ENCODE measurements at regions not wholly inside any gene's neighbourhood (a gene's known extent, or its start where the extent isn't known, plus 50 kb on each side); places are given as distances from the start of the nearest gene placed in this dataset.
A peak's percentile ranks its signal among the peaks of the same experiment; 100 is the strongest.

DNA sequence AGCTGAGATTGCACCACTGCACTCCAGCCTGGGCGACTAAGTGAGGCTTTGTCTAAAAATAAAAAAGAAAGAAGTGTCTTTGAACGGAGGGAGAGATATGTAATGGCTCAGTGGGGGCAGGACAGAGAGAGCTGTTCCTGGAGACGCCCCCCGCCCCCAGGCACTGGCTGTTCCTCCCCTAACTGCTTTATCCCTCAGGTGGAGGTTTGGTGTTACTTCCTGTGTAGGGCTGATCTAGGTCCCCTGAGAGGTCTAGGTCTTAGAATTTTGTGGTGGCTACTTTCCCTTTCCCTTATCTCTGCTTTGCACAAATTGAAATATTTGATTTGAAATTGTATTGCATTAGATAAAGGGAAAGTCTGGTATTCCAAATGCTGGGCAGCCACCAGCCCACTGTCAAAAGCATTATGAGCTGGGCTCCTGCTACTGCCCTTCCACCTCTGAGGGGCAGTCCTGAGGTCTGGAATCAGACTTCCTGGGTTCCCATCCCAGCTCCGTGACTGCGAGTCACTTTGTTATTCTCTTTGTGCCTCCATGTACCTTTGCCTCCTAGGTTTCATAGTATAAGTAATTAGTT is 134.8 kb upstream of the KIF26B start:
- TF ChIP-seq GATA2 (IDR thresholded peaks at IDR 0.05; ENCODE audit: low read depth, low read length): peak; percentile 75
- TF ChIP-seq GATA3 (IDR thresholded peaks at IDR 0.05; ENCODE audit: low read depth, low read length): no peak

DNA sequence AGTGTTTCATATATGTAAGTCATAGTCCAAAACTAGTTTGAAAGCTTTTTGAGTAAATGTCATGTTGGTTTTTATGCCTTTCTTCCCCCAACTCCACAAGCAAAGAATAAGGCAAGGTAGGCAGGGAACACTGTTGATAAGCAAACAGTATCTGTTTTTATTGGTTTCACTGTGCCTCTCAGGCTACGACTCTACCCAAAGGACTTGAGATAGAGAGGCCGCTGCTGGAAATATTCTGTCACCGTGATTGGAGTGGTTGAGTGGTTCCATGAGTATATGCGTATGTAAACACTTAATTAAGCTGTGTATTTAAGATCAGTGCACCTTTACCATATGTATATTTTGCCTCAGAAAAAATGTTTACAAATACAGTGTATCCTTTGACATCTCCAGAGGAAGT is 138.1 kb upstream of the KIF26B start:
- TF ChIP-seq GATA3 (IDR thresholded peaks at IDR 0.05; ENCODE audit: low read depth, low read length) (no peak), GATA2 (IDR thresholded peaks at IDR 0.05; ENCODE audit: low read depth, low read length) (no peak)

DNA sequence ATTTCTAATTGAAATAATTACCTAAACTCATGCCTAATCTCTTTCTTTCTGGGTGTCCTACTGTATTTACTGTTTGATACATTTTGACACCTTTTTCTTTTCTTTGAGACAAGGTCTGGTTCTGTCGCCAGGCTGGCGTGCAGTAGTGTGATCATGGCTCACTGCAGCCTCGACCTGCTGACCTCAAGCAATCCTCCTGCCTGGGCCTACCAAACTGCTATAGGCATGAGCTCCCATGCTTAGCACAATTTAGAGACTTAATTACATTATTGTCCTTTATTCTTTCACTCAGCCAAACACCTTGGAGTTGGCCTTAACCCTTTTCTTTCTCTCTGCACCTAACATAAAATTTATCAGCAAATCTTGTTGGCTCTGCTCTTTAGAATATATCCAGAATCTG is 139.8 kb upstream of the KIF26B start:
- TF ChIP-seq GATA2 (IDR thresholded peaks at IDR 0.05; ENCODE audit: low read depth, low read length) (no peak), GATA3 (IDR thresholded peaks at IDR 0.05; ENCODE audit: low read depth, low read length) (no peak)

DNA sequence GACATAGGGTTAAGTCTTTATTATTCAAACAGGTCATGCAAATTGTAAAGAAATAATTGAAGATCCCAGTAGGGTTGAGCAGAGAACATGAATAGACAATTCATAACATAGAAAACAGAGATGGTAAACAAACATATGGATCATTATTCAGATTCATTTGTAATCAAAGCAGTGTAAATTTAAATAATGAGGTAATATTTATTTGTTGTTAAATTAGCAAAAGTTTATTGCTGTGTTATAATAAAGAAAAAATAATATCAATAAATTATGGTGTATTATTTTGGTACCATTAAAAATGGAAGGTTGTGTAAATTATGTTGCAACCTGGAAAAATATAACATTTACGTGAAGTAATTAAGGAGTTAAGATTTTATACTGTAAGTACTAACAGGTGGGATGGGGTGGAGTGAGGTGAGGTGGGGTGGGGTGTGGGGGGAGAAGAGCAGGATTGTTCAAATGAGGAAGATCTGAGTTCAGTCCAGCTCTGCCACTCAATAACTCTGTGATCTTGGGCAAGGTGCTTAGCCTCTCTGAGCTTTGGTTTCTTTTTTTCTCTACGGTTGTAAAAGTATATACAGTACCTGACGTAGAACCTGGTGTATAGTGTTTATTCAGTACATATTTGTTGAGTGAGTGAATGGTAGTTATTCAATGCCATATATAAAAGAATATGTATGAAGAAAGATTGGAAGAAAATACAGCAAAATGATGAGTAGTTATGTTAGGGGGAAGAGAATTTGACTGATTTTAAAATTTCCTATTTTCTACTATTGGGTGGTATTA is 140.3 kb upstream of the KIF26B start:
- TF ChIP-seq GATA2 (IDR thresholded peaks at IDR 0.05; ENCODE audit: low read depth, low read length): no peak
- no peak for TF ChIP-seq GATA3 (IDR thresholded peaks at IDR 0.05; ENCODE audit: low read depth, low read length)

DNA sequence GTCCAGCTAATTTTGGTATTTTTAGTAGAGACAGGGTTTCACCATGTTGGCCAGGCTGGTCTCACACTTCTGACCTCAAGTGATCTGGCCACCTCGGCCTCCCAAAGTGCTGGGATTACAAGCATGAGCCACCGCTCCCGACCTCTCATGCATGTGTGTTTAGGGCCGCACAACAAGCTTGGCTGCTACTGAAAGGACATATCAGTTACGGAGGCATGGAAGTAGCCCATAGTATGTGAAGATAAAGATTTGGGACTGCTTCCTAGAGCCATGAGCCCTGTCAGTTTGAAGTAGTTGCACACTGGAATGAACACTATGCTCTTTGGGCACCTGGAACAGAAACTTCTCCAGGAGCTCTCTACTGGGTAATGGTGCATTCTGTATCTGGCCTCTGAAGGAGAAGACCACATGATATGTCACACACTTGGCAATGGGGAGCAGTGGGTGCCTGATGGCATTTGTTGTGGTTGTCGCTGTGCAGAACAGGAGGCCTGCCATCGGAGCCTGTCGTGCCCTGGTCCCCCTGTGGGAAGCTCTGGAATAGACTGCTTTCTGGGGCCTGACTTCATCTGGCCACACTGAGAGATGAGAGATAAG is 144.7 kb upstream of the KIF26B start:
- TF ChIP-seq GATA3 (IDR thresholded peaks at IDR 0.05; ENCODE audit: low read depth, low read length) (no peak), GATA2 (IDR thresholded peaks at IDR 0.05; ENCODE audit: low read depth, low read length) (no peak)

DNA sequence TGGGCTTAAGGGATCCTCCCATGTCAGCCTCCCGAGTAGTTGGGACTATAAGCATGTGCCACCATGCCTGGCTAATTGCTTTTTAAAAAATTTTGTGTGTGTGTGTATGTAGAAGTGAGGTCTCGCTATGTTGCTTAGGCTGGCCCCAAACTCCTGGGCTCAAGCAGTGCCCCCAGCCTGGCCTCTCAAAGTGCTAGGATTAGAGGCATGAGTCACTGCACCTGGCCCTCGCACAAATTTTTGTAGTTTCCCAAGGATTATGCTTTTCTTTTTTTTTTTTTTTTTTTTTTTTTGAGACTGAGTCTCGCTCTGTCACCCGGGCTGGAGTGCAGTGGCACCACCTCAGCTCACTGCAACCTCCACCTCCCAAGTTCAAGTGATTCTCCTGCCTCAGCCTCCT is 144.4 kb upstream of the HNRNPU start:
- TF ChIP-seq GATA3 (IDR thresholded peaks at IDR 0.05; ENCODE audit: low read depth, low read length) (no peak), GATA2 (IDR thresholded peaks at IDR 0.05; ENCODE audit: low read depth, low read length) (no peak)

DNA sequence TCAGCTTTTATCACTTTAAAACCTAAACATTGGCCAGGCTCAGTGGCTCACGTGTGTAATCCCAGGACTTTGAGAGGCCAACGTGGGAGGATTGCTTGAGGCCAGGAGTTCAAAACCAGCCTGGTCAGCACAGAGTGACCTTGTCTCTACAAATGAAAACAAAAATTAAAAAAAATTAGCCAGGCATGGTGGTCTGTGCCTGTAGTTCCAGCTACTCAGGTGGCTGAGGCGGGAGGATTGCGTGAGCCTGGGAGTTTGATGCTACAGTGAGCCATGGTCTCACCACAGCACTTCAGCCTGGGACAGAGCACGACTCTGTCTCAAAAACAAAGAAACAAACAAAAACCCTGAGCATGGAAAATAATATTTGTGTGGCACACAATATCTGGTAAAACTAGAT is 143.5 kb upstream of the HNRNPU start:
- TF ChIP-seq GATA2 (IDR thresholded peaks at IDR 0.05; ENCODE audit: low read depth, low read length) (no peak), GATA3 (IDR thresholded peaks at IDR 0.05; ENCODE audit: low read depth, low read length) (no peak)

DNA sequence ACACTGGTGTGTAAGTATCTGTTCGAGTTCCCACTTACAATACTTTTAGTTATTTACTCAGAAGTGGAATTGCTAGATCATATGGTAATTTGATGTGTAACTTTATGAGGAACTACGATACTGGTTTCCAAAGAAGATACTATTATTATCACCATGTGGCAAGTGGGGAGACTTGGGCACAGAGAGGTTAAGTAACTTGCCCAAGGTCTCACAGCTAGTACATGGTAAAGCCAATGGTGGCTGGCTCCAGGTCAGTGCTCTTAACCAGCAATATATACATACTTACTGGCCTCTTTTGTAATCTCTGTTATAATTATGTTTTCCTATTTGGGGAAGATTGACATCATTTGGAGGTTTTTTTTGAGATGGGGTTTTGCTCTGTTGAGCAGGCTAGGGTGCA is 138.9 kb upstream of the HNRNPU start:
- TF ChIP-seq GATA3 (IDR thresholded peaks at IDR 0.05; ENCODE audit: low read depth, low read length): no peak
- TF ChIP-seq GATA2 (IDR thresholded peaks at IDR 0.05; ENCODE audit: low read depth, low read length): no peak

DNA sequence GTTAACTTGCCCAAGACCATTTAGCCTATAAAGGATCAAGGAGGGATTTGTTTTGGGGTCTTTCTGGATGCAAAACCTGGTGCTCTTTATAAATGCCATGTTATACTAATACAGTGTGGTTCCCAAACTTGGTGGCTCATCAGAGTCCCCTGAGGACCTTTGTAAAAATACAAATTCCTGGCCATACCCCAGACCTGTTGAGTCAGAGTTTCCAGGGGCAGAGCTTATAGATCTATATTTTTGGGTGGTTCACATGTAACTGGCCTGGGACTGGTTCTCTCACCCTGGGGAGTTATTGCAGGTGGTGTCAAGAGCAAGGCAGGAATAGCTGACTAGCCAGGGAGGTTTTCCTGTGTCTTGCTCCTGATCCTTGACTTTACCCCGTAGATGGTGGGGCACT is 136.9 kb upstream of the HNRNPU start:
- TF ChIP-seq GATA3 (IDR thresholded peaks at IDR 0.05; ENCODE audit: low read depth, low read length): no peak
- TF ChIP-seq GATA2 (IDR thresholded peaks at IDR 0.05; ENCODE audit: low read depth, low read length): no peak

DNA sequence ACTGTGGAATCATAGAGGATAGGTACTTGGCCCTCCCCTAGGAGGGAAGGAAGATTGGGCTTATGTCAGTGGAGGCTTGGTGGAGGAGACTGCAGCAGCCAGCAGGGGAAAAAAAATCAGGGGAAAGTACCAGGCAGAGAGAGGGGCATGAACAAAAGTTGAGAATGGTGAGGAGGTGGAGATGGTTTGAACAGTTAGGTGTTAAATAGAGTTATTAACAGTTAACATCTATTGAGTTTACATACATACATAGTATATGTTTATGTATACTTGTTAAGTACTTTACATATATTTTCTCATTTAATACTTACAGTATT is 136.5 kb upstream of the HNRNPU start:
- TF ChIP-seq GATA3 (IDR thresholded peaks at IDR 0.05; ENCODE audit: low read depth, low read length) (no peak), GATA2 (IDR thresholded peaks at IDR 0.05; ENCODE audit: low read depth, low read length) (no peak)

DNA sequence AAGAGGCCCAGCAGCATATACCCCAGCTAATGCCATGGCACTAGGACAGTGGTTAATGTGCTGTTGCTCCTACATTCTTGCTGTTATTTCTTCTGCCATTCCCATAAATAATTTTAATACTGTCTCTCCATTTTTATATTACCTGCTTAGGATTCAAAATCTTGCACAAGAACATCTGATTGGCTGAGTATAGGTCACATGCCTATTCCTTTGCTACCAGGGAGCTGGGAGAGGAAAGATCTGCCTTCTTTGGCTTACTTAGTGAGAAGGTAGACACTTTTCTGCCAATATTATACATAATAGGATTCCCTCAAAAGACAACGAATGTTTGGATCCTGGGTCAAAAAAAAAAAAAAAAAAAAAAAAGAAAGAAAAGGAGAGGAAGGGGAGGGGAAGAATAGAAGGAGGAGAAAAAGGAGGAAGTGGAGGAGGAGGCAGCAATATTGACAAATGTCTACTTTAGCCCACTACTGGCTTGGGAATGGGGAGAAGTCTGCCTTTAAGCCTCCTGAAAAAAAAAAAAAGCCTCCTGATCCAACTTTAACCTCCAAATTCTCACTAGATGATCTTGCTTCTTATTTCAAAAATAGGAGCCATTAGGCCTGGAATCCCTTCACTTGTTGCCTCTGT is 134.5 kb upstream of the HNRNPU start:
- TF ChIP-seq GATA2 (IDR thresholded peaks at IDR 0.05; ENCODE audit: low read depth, low read length): no peak
- no peak for TF ChIP-seq GATA3 (IDR thresholded peaks at IDR 0.05; ENCODE audit: low read depth, low read length)

DNA sequence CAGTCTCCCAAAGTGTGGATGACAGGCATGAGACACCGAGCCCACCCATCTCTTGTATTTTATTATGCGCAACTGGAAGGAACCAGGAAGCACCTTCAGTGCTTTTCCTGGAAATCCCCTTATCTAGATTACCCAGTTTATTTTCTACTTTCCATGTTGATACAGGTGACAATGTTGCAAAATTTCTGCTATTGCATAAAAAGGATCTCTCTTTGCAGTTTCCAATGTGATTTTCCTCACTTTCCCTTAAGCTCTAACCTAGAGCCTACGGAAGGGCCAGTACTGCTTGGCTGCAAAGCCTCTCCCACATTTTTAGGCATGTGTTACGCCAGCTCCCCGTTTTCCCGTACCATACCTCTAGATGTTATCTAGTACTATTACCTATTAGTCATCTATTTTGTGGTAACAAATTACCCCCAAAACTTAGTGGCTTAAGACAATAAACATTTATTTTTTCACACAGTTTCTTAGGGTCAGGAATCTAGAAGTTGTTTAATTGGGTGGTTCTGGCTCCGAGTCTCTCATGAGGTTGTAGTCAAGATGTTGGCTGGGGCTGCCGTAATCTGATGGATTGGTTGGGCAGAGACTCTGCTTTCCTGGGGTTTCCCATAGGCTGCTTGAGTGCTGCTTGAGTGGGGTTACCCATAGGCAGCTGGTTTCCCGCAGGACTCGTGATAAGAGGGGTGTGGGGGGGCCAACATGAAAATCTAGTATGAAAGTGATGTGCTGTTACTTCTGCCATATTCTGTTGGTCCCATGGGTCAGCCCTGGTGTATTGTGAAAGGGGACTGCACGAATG is 131.5 kb upstream of the HNRNPU start:
- TF ChIP-seq GATA3 (IDR thresholded peaks at IDR 0.05; ENCODE audit: low read depth, low read length): no peak
- no peak for TF ChIP-seq GATA2 (IDR thresholded peaks at IDR 0.05; ENCODE audit: low read depth, low read length)

DNA sequence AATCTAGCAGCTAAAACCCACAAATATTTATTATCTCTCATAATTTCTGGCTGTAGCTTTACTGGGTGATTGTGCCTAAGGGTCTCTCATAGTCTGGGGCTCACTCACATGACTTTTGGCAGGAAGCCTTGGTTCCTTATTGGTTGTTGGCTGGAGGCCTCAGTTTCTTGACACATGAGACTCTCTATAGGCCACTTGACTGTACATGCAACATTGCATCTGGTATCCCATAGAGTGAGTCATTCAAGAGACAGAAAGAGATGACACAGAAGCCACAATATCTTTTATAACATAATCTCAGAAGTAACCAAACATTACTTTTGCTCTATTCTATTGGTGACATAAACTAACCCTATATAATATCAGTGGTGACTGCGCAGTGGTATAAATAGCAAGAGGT is 128.5 kb upstream of the HNRNPU start:
- no peak for TF ChIP-seq GATA2 (IDR thresholded peaks at IDR 0.05; ENCODE audit: low read depth, low read length)
- no peak for TF ChIP-seq GATA3 (IDR thresholded peaks at IDR 0.05; ENCODE audit: low read depth, low read length)

DNA sequence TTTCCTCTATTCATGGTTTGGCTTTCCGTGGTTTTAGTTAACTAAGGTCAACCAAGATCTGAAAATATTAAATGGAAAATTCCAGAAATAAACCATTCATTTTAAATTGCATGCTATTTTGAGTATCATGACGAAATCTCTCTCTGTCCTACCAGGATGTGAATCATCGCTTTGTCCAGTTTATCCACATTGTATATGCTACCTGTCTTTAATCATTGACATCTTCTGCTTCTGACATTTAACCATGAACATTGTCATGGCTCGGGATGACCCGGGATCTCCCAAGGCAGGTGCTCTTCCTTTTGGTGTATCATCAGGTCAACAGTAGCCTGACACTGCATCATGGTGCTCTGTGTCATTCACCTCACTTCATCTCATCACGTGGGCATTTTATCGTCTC is 125.5 kb upstream of the HNRNPU start:
- TF ChIP-seq GATA2 (IDR thresholded peaks at IDR 0.05; ENCODE audit: low read depth, low read length) (no peak), GATA3 (IDR thresholded peaks at IDR 0.05; ENCODE audit: low read depth, low read length) (no peak)
